GM21390 (cell line): ENCODE measurements at regions not wholly inside any gene's neighbourhood (a gene's known extent, or its start where the extent isn't known, plus 50 kb on each side); places are given as distances from the start of the nearest gene placed in this dataset.

Source experiments
- ATAC-seq: cut with Tn5 transposase; IDR thresholded peaks from one replicate; pipeline ENCODE4 v1.9.1; 2021; ENCODE audit not compliant: unreplicated experiment

DNA sequence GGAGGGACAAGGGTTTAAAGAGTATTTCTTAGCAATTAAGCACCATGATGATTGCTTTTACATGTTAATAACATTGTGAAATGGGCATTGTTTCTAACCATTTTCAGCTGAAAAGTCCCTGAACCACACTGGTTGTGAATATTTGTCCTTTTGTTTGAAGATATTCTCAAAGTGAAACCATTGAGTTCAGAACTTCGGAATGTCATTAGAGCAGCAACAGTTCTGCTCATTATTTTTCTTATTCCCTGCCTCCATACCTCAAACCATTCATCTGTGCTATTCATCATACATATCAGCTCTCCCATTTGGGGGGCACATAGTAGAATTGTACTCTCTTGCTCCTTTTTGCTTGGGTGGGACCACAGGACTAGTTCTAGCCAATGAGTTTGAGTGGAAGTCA lies 553.0 kb upstream of the ZNF462 start:
- no peak for ATAC-seq

DNA sequence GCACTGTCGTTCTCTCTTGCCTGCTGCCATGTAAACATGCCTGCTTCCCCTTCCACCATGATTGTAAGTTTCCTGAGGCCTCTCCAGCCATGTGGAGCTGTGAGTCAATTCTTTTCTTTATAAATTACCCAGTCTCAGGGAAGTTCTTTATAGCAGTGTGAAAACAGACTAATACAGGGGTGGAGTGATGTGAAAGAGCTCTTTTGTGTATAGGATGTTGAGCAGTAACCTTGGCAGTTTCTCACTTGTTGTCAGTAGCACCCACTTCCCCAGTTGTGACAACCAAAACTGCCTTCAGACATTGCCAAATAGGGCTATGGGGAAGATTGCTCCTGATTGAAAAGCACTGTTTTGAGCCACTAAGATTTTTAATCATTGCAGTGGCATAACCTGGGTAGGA lies 552.2 kb upstream of the ZNF462 start:
- no peak for ATAC-seq

DNA sequence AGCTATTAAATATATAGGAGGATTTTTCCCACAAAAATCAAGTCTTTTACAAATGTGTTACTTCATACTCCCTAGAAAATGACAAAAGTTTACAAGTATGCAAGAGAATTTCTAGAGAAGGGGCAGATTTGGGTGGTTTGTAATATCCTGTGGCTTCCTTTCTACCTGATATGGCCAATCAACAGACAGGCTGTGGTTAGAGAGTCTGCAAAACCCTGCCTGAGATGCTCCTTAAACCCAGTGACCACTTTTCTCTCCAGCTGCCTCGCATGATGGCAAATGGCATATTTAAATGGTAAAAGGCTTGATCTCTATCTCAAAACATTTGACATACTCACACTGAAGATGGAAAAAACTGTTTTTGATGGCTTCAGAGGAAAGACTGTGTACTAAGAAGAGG lies 550.1 kb upstream of the ZNF462 start:
- ATAC-seq: no peak

DNA sequence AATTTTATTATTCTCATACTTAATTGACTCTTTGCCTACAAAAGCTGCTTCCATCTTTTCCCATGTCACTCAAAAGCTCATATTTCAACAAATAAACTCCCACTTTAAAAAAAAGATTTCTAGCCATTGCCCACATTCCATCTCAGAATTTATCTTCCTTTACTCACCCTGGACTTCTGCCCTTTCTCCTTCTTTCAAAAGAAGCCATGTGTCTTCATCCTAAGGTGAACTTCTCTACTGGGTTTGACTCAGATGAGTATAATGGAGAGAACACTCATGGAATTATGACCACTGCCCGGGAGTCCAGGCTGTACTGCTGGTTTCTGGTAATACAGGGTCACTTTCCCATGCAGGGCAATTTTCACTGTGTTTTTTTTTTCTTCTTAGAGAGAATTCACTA lies 548.5 kb upstream of the ZNF462 start:
- no peak for ATAC-seq

DNA sequence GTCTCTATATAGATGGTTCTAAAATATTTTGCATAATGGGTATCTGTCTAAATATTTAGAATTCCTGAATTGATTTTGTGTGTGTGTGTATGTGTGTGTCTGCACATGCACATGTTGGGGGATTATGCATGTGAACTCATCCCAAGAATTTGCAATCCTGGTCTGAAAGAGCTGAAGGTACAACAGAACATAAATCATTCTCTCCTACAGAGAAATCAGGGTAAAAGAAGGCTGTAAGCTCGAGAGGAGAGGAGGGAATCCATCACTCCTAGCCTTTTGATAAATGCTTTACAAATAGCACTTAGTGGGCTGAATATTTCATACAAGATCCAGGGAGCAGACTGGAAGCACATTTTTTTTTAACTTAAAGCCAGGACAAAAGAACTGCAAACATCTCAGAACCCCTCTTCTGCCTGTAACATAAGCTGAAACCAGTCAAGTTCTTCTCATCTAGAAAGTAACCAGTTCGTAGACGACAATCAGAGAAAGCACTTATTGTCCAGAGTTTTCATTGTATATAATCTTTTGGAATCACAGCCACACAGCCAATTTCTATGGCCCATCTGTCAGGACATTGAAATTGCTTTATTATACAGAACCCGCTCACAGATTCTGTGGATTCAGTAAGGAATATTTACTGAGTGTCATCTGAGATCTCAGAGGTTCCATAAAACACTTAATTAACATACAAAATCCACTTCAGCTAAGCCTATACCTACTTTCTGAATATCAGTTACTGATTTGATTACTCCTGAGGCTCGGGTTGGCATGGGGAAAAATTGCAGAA lies 541.4 kb upstream of the ZNF462 start:
- no peak for ATAC-seq

DNA sequence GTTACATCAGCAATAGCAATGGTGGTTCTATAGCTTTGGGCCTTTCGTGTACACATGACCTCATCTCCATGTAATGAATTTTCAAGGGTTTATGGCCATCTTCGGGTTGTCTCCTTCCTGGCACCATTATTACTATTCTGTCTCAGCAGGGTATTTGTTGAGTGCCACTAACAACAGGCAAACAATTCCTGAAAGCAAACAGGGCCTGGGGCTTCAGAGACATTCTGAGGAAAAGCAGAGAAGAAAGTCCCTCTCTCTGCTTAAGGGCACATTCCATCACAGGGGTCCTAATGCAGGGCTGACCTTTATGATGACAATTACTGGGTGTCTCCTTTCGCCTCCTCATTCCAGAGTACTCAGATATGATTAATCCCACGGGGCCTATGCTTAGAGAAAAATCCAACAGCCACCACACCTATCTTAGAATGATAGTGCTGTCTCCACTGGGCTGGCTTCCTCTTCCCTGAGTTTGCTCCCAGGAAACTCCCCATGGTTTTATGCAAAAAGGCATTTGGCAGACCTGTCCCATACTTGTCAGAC lies 540.2 kb upstream of the ZNF462 start:
- no peak for ATAC-seq

DNA sequence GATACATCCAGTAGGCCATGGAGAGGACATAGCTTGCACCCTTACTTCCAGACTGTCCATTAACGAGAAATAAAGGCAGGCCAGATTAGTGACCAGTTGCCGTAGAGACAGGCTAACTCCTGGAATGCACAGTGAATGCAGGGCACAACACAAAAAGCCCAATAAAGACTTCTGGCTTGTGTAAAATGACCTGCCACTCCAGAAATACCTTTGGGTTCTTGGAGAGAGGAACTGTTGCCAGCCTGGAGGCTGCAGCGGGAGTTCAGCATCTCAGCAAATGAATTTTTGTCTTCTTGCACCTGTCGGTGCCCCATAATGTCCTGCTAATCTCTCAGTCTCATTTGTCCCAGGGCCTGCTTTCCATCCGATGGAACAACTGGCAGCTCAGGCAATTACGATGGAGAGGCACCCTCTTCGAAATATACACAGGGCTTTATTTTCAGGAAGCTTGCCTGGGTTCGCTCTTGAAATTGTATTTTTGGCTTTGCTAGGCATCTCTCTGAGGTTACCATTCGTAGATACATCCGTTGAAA lies 538.8 kb upstream of the ZNF462 start:
- ATAC-seq: no peak

DNA sequence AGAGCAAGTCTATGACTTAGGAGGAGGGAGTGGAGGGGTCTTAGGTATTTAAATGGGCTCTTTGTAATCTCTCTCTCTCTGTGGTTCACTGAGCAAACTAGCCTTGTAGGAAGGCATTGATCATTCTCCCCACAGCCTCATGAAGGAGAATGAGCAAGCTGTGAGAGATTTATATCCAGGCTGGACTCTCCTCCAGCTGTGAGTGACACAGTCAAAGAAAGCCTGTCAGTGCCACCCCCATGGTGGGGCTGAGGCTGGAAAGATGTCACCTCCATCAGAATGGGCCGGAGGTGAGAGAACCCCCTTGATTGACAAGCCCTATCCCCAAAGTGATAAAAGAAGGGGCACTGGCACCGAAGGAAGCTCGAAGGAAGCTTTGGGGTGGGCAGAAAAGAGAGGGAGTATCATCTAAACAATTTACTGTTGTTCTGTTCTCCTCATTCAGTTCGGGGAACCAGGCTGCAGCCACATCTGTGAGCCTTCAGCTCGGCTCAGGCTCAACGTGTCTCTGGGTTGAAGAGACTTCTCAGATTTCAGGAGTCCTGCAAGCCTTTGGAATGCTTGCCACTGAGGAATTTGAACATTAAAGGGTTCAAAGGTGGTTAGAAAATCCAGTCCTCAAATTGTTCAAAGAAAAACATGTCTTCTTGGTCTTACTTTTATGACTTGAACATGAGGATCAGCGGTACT lies 538.2 kb upstream of the ZNF462 start:
- ATAC-seq: no peak

DNA sequence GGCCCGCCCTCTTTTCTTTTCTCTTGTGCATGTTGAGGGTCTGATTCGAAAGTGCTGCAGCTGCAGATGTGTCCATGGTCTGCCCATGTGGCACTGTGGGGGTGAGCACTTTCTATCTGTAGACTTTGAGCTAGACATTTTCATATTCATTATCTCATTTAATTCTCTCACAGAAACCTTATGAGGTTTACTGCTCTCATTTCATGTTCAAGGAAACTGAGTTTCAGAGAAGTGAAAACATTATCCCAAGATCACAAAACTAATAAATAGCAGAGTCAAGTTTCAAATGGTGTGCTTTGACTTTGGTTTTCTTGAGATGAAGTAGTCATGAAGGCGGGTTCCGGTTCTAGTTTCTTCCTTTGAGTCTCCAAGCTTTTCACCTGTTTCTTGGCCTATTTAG lies 536.5 kb upstream of the ZNF462 start:
- ATAC-seq: no peak

DNA sequence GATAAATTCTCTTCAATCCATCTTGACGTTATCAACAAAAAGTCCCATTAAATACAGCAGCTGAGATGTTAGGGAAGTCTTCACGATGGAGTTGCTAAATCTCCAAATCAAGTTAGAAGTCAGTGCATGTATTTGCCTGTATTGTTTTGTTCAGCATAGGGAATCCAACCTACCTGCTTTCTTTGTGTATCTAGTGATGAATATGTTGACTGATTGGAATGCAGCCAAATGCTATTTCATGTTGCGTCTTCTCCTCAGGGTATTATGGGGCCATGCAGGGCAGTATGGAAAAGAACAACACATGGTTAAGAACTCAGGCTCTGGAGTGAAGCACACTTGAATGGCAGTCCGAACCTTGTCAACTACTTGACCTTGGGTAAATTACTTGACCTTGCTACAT lies 529.5 kb upstream of the ZNF462 start:
- ATAC-seq: no peak

DNA sequence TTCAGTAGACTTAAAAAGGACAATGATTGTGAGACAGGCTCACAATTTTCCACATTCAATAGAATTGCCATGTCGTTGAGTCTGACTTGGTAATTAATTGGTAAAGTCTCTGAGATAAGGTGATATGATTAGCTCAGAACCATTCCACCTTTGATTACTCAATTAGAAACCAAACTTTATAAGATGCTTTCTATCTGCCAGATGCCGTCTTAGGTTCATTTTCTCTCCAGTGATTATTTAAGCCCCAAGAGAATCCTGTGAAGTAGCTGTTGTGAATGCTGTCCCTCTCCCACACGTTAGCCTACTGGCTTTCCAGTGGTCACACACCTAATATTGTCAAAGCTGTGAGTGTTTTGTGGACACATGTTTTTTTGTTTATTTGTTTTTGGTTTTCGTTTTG lies 528.9 kb upstream of the ZNF462 start:
- no peak for ATAC-seq

DNA sequence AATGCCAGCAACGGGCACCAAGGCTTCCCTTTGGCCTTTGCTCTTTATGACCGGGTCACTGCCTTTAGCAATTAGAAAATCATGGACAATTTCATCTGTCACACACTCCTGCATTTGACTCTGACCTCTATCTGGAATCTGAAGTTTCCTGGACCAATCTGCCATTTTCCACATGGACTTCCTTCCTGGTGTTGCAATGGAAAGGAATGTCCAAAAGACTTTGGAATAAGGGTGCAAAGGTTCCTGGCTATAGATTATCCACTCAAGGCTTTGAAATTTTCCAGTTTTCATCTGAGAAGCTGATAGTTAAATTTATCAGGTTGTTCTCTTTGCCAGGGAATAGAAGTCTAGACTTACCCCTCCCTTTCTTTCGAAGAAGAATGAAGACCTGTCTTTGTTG lies 523.1 kb upstream of the ZNF462 start:
- ATAC-seq: no peak

DNA sequence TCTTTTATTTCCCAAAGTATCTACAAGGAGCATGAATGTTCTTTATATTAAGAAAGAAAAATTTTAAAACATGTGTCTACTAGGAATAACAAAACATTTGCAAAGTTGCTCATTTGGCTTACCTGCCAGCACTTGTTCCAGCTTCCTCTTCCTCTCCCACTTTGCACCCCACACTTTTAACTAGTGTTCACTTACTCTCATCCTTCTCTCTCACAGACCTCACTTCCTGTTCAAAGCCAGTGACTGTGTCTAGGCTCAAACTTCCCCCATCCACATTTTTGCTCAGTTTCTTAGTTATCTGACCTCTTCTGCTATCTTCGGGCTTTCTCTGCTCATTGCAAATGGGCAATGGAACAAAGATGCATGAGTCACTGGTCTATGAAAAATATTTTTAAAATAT lies 512.2 kb upstream of the ZNF462 start:
- no peak for ATAC-seq

DNA sequence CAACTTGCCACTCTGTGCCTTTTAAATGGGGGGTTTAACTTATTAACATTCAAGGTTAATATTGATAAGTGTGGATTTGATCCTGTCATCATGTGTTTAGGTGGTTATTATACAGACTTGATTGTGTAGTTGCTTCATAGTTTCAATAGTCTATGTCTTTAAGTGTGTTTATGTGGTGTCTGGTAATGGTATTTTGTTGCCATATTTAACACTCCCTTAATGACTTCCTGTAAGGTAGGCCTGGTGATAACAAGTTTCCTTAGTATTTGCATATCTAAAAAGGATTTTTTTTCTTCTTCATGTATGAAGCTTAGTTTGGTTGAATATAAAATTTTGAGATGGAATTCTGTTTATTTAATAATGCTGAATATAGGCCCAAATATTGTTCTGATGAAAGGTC lies 506.0 kb upstream of the ZNF462 start:
- no peak for ATAC-seq

DNA sequence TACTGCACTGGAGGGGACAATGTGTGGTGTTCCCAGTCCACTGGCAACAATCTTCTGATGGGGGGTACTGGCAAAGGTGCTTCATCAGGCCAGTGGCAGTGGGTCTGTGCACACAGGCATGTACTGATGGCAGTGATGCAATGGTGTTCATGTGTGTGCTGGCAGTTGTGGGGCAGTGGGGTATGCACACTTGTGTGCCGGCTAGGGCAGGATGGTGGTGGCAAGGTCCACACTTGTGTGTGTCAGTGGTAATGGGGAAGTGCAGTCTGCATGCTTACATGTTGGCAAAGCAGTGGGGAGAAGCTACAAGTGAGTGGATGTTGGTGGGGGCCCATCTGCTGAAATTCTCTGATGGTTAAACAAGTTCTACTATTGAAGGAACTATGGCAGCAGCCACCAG lies 504.6 kb upstream of the ZNF462 start:
- no peak for ATAC-seq

DNA sequence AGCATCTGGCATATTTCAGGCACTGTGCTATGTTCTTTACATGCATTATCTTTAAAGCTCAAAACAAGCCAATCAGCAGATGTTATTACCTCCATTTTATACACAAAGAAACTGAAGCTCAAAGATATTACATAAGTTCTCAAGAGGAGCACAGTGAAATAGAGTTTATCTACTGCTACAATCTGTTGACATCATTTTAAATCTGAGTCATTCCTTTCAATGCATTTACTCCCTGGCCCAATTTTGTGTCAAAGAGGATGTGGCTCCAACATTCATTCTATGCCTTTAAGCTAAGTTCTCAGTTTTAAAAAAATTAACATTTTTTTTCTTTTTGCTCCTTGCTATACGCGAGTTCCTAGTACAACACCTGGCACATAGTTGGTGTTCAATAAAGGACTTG lies 486.3 kb upstream of the ZNF462 start:
- ATAC-seq: no peak

DNA sequence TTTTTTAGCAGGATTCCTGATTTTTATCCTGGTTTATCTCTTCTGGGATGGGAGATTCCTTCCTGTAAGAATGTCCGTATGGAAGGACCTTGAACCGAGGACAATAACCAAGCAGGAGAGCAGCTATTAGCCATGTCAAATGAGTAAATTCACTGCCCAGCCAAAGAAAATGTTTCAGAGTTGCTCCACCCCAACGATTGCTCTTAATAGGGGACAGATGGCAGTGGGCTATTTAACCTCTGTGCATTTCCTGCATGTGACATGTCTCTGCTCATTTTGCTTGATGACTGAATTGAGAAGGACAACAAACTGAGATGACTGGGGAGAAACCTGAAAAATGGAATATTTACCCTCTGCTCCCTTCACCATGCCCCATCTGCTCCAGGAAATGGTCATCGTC lies 479.9 kb upstream of the ZNF462 start:
- no peak for ATAC-seq

DNA sequence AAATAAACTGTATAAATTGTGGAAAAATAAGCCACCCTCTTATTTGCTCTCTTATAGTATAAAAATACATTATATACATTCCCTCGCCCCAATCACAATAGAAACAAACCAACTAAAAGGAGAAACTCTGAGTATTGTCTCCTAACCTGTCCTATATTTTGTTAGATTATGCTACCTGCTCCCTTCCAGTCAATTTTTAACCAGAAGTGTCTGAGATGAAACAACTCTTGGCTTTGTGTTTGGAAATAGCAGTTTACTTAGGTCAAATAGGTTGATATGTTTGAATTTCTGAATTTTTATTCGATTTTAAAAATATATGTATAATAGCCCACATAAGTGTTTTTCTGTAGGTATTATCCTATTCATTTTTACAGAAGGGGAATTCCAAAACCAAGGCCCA lies 475.0 kb upstream of the ZNF462 start:
- ATAC-seq: no peak

DNA sequence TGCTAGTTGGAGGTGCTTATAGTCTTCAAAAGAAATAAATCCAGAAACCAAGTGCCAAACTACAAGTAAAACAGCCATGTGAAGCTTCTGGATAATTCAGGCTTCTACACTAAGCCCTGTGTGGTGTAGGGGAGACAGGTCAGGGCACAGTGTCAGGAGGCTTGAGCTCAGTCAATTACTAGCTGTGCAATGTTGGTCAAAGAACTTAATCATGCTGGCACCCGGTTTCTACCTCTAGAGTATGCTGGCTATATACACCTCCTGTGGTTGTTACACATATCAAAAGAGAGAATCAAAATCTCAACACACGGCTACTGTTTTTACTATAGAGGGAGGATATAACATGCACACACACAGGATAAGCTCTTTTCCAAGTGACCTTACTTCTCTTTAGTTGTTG lies 469.7 kb upstream of the ZNF462 start:
- no peak for ATAC-seq

DNA sequence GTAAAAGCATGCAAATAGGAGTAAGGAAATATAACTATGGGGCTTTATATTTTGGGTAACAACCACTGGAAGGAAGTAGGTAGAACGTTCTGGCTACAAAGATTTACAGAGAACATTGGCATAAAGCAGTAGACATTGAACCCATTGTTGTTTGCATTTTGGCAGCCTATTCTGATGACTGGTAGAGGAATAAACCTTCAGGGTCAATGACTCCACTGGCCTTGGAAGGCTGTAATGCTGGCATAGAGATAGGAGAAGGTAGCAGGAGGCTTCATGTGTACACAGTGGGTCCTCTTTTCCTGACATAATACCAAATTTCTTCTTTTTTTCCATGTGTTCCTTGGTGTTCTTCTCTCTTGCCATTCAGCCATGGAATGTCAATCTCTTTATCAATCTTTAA lies 462.8 kb upstream of the ZNF462 start:
- no peak for ATAC-seq

DNA sequence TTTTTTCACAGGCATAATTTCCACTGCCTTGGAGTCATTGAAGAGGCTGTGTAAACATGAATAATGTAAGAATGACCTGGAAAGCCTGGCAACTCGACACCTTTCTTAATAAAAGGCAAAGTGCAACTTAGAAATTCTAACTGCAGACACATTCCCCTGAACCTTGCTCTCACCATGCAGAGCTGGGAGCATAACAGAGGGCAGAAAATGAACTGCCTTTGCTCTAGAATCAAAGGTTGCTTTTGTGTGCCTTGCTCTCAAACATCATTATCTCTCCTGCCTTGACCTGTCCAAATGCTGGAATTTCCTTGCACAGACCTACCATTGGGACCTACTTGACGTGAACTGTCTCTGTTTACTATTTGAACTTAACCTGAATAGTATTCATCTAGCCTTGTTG lies 462.0 kb upstream of the ZNF462 start:
- ATAC-seq: no peak

DNA sequence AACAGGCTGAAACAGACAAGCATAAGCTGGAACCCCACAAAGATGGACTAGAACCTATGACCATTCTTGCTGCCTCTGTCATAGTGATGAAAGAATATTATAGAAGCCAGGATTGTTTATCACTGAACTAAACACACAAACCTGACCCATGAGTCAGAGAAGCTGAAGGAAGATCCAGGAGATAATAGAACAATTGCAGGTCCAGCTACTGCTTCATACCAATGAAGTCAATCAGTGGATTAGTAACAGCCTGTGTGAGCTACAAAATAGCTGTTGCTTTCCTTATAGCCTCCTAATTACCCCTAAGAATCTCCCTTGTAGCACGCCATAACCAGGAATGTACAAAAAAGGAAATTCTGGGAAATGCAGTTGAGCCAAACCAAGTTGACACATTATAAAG lies 459.9 kb upstream of the ZNF462 start:
- no peak for ATAC-seq
